Right lobe of liver (tissue), 6 donors: ENCODE measurements at regions not wholly inside any gene's neighbourhood (a gene's known extent, or its start where the extent isn't known, plus 50 kb on each side); places are given as distances from the start of the nearest gene placed in this dataset.

Experiments
- ATAC-seq, 4 donors: fragments of 200-7000 bp; cut with Tn5 transposase; one replicate each; pipeline ENCODE4 v1.9.1; 2020; ENCODE audit warnings: mild to moderate bottlenecking in 4 of 4, moderate library complexity in 4 of 4
- DNase-seq, 3 donors: peaks; one replicate each; pipeline ENCODE4 v3.0.0-alpha.2; 2020
- H3K27ac ChIP-seq, 3 donors: fragments of 200-600 bp; one replicate each; pipeline ENCODE4 v1.8.0; 2022
- H3K27me3 ChIP-seq, 2 donors: fragments of 200-600 bp; one replicate each; pipeline ENCODE4 v1.8.0; 2022
- H3K36me3 ChIP-seq, 4 donors: fragments of 200-600 bp; sonication (generic) in 1 of 4; one replicate each; pipeline versions ENCODE4 v1.5.1 to v1.8.0; 2017 to 2022; ENCODE audit warnings: control low read depth in 1 of 4
- H3K4me1 ChIP-seq, 4 donors: fragments of 200-600 bp; sonication (generic) in 1 of 4; one replicate each; pipeline versions ENCODE4 v1.5.1 to v1.8.0; 2017 to 2022; ENCODE audit warnings: control low read depth in 1 of 4
- H3K4me3 ChIP-seq, 3 donors: fragments of 200-600 bp; one replicate each; pipeline ENCODE4 v1.8.0; 2022
- H3K9me3 ChIP-seq, 4 donors: fragments of 200-600 bp; sonication (generic) in 1 of 4; one replicate each; pipeline versions ENCODE4 v1.5.1 to v1.8.0; 2017 to 2022; ENCODE audit warnings: control low read depth in 1 of 4
- POLR2A ChIP-seq: fragments of 450-650 bp; IDR thresholded peaks from one replicate; pipeline ENCODE4 v1.6.1; 2017; ENCODE audit warnings: antibody characterized with exemption, mild to moderate bottlenecking
- WGBS: methylation state at CpG from one replicate; pipeline ENCODE4 v1.1.6; 2018; ENCODE audit warnings: low coverage, low lambda C conversion rate; ENCODE audit not compliant: insufficient coverage; ENCODE audit errors: missing lambda C conversion rate; 5-methylcytosine and 5-hydroxymethylcytosine counted together
- intact Hi-C, 2 donors: fragments of 100-400 bp; cut with DNase I; formaldehyde crosslinking; loops; one replicate each; pipeline versions ENCODE4 v1.11.2 to v1.14.1; 2022
- TF ChIP-seq, protein P1 (sequence below), 4 donors: fragments of 200-600 bp in 3 of 4; fragments of 450-650 bp in 1 of 4; IDR thresholded peaks; one replicate each; pipeline versions ENCODE4 v1.5.1 to v1.8.0; 2016 to 2022; ENCODE audit warnings: antibody characterized with exemption in 4 of 4, mild to moderate bottlenecking in 2 of 4
- donor health status: DM: no; HTN: yes; CAD: no.
- donor health status: DM: no; HTN: no; CAD: no.
- donor health status: DM: no; HTN: no; CAD: no.
- donor health status: DM: no; HTN: yes; CAD: no.
- donor health status: DM: no; HTN: yes; CAD: no.

GRCh38 chr12:123037791-123038190, 57.3 kb downstream of the ARL6IP4 start:
- peaks cover 0 to 6% (median 1%) of the 10 kb centered on the region in 4 donors for H3K36me3 ChIP-seq
- no peak overlapping the region for H3K4me3 ChIP-seq
- WGBS: 83% methylated on average over 5 of the region's 6 CpGs
- H3K9me3 ChIP-seq: no peaks in the 10 kb centered on the region
- TF ChIP-seq, protein P1, sequence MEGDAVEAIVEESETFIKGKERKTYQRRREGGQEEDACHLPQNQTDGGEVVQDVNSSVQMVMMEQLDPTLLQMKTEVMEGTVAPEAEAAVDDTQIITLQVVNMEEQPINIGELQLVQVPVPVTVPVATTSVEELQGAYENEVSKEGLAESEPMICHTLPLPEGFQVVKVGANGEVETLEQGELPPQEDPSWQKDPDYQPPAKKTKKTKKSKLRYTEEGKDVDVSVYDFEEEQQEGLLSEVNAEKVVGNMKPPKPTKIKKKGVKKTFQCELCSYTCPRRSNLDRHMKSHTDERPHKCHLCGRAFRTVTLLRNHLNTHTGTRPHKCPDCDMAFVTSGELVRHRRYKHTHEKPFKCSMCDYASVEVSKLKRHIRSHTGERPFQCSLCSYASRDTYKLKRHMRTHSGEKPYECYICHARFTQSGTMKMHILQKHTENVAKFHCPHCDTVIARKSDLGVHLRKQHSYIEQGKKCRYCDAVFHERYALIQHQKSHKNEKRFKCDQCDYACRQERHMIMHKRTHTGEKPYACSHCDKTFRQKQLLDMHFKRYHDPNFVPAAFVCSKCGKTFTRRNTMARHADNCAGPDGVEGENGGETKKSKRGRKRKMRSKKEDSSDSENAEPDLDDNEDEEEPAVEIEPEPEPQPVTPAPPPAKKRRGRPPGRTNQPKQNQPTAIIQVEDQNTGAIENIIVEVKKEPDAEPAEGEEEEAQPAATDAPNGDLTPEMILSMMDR (IDR thresholded peaks at IDR 0.05): no peak
- TF ChIP-seq POLR2A: no peak
- intact Hi-C loops: no loop called here
- no peak for ATAC-seq
- H3K27me3 ChIP-seq: no peaks in the 10 kb centered on the region
- H3K27ac ChIP-seq: no peak overlapping the region
- peaks cover 0 to 15% (median 3%) of the 10 kb centered on the region in 4 donors for H3K4me1 ChIP-seq
- DNase-seq: peak in 1 of 3 donors; percentile 26

- intact Hi-C loops: no loop called here
- Histone ChIP-seq H3K27me3 (no peaks in the 10 kb centered on the region), H3K27ac (no peak overlapping the region), H3K4me3 (no peak overlapping the region), H3K36me3 (peaks cover 0 to 6% (median 1%) of the 10 kb centered on the region in 4 donors), H3K9me3 (no peaks in the 10 kb centered on the region), H3K4me1 (peaks cover 0 to 13% (median 2%) of the 10 kb centered on the region in 4 donors)
- DNase-seq: peak in 1 of 3 donors; percentile 12
- WGBS: 100% methylated on average over 3 of the region's 4 CpGs
- ATAC-seq: no peak
- TF ChIP-seq, protein P1 (IDR thresholded peaks at IDR 0.05): no peak
- TF ChIP-seq POLR2A: no peak
Observed at GRCh38 chr12:123036466-123037285, 56.2 kb downstream of the ARL6IP4 start.

- WGBS: 86% methylated on average over 4 of the region's 5 CpGs
- TF ChIP-seq, protein P1 (IDR thresholded peaks at IDR 0.05): no peak
- no peak for TF ChIP-seq POLR2A
- H3K27ac ChIP-seq: no peak overlapping the region
- intact Hi-C loops: no loop called here
- DNase-seq: peak in 1 of 3 donors; percentile 22
- no peak for ATAC-seq
- no peak overlapping the region for H3K4me3 ChIP-seq
- no peaks in the 10 kb centered on the region for H3K9me3 ChIP-seq
- H3K27me3 ChIP-seq: no peaks in the 10 kb centered on the region
- H3K36me3 ChIP-seq: peaks cover 0 to 6% (median 1%) of the 10 kb centered on the region in 4 donors
- H3K4me1 ChIP-seq: peaks cover 0 to 12% (median 2%) of the 10 kb centered on the region in 4 donors
Observed at GRCh38 chr12:123035841-123036240, 55.4 kb downstream of the ARL6IP4 start.

GRCh38 chr12:123034865-123035264, 54.4 kb downstream of the ARL6IP4 start:
- H3K4me3 ChIP-seq: no peak overlapping the region
- H3K27me3 ChIP-seq: no peaks in the 10 kb centered on the region
- peaks cover 0 to 4% (median 1%) of the 10 kb centered on the region in 4 donors for H3K4me1 ChIP-seq
- intact Hi-C loops: no loop called here
- TF ChIP-seq, protein P1 (IDR thresholded peaks at IDR 0.05): no peak
- no peak for TF ChIP-seq POLR2A
- no peaks in the 10 kb centered on the region for H3K9me3 ChIP-seq
- H3K27ac ChIP-seq: no peak overlapping the region
- 46% methylated on average over 4 of the region's 4 CpGs for WGBS
- peaks cover 0 to 6% (median 1%) of the 10 kb centered on the region in 4 donors for H3K36me3 ChIP-seq
- DNase-seq: no peak
- no peak for ATAC-seq
